ENCODE measurements at regions not wholly inside any gene's neighbourhood (a gene's known extent, or its start where the extent isn't known, plus 50 kb on each side); places are given as distances from the start of the nearest gene placed in this dataset.

DNA sequence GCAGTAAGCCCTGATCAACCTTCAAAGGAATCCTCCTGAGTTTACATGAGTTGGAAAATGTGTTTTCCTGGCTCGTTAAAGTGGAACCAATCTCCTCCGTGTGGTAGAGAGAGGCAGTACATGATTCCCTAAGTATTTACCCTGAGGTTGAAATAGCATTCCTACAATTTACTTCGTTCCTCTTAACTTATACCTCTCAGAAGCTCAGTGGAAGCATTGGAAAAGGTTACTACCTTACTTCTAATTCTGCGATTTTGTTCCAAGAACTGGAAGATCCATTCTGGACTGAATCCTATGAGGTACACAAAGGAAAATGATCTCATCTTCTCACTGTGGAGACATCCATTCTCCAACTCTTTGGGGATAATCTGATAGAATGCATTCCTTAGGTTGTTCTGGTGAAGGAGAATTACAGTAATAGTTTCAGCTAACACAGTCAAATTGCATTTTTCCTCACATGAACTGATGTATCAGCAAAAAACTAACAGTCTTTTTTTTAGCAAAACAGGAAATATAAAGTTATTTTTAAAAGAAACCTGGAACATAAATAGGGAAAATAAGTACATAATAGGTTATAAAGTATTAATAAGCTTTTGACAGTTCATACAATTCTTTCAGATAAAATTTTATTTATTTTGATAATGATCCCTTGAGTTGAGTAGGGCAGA lies 475.6 kb downstream of the PDZRN4 start:
- no peak overlapping the region for H3K4me3 ChIP-seq (ENCODE audit: low read length, poor library complexity, severe bottlenecking)
- H3K9ac ChIP-seq (ENCODE audit: low read depth, low read length, poor library complexity, severe bottlenecking) = no peak overlapping the region
- no peaks in the 10 kb centered on the region for H3K9me3 ChIP-seq (ENCODE audit: insufficient read depth, low read depth, low read length)
- H3F3A ChIP-seq (ENCODE audit: low read depth) = no peaks in the 10 kb centered on the region
- H3K4me2 ChIP-seq (ENCODE audit: low read depth, low read length, poor library complexity, severe bottlenecking) = no peak overlapping the region
- no peak overlapping the region for H2AFZ ChIP-seq (ENCODE audit: low read length)
- H3K36me3 ChIP-seq (ENCODE audit: insufficient read depth, low read length) = no peaks in the 10 kb centered on the region
- H3K4me1 ChIP-seq (ENCODE audit: insufficient read depth, low read length, poor library complexity, severe bottlenecking) = no peaks in the 10 kb centered on the region
- TF ChIP-seq, protein P1, sequence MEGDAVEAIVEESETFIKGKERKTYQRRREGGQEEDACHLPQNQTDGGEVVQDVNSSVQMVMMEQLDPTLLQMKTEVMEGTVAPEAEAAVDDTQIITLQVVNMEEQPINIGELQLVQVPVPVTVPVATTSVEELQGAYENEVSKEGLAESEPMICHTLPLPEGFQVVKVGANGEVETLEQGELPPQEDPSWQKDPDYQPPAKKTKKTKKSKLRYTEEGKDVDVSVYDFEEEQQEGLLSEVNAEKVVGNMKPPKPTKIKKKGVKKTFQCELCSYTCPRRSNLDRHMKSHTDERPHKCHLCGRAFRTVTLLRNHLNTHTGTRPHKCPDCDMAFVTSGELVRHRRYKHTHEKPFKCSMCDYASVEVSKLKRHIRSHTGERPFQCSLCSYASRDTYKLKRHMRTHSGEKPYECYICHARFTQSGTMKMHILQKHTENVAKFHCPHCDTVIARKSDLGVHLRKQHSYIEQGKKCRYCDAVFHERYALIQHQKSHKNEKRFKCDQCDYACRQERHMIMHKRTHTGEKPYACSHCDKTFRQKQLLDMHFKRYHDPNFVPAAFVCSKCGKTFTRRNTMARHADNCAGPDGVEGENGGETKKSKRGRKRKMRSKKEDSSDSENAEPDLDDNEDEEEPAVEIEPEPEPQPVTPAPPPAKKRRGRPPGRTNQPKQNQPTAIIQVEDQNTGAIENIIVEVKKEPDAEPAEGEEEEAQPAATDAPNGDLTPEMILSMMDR (conservative IDR thresholded peaks at IDR 0.05; ENCODE audit: low read length) = peak; percentile 62
- no peak for TF ChIP-seq EZH2phosphoT487 (IDR thresholded peaks at IDR 0.05; ENCODE audit: borderline replicate concordance)
- no peaks in the 10 kb centered on the region for H3K9me2 ChIP-seq (replicated peaks; ENCODE audit: low read depth, low read length)
- no peaks in the 10 kb centered on the region for H3K27me3 ChIP-seq (ENCODE audit: insufficient read depth, low read length, poor library complexity, severe bottlenecking)
- no peaks in the 10 kb centered on the region for H4K20me1 ChIP-seq (ENCODE audit: insufficient read depth, low read length, poor library complexity, severe bottlenecking)
- H3K79me2 ChIP-seq (ENCODE audit: insufficient read depth, low read length) = no peaks in the 10 kb centered on the region

- no peaks in the 10 kb centered on the region for H4K20me1 ChIP-seq (ENCODE audit: insufficient read depth, low read length, poor library complexity, severe bottlenecking)
- no peaks in the 10 kb centered on the region for H3K9me2 ChIP-seq (replicated peaks; ENCODE audit: low read depth, low read length)
- TF ChIP-seq EZH2phosphoT487 (IDR thresholded peaks at IDR 0.05; ENCODE audit: borderline replicate concordance) = no peak
- TF ChIP-seq, protein P1 (conservative IDR thresholded peaks at IDR 0.05; ENCODE audit: low read length) = no peak
- no peak overlapping the region for H3K9ac ChIP-seq (ENCODE audit: low read depth, low read length, poor library complexity, severe bottlenecking)
- no peaks in the 10 kb centered on the region for H3K9me3 ChIP-seq (ENCODE audit: insufficient read depth, low read depth, low read length)
- no peaks in the 10 kb centered on the region for H3F3A ChIP-seq (ENCODE audit: low read depth)
- no peak overlapping the region for H3K4me3 ChIP-seq (ENCODE audit: low read length, poor library complexity, severe bottlenecking)
- H3K4me1 ChIP-seq (ENCODE audit: insufficient read depth, low read length, poor library complexity, severe bottlenecking) = no peaks in the 10 kb centered on the region
- H3K79me2 ChIP-seq (ENCODE audit: insufficient read depth, low read length) = no peaks in the 10 kb centered on the region
- no peak overlapping the region for H2AFZ ChIP-seq (ENCODE audit: low read length)
- H3K36me3 ChIP-seq (ENCODE audit: insufficient read depth, low read length) = no peaks in the 10 kb centered on the region
- no peaks in the 10 kb centered on the region for H3K27me3 ChIP-seq (ENCODE audit: insufficient read depth, low read length, poor library complexity, severe bottlenecking)
- no peak overlapping the region for H3K4me2 ChIP-seq (ENCODE audit: low read depth, low read length, poor library complexity, severe bottlenecking)
Measured at GRCh38 chr12:41661141-41661765, 473.1 kb downstream of the PDZRN4 start.

- H3K9me3 ChIP-seq (ENCODE audit: insufficient read depth, low read depth, low read length) = no peaks in the 10 kb centered on the region
- no peak overlapping the region for H3K4me3 ChIP-seq (ENCODE audit: low read length, poor library complexity, severe bottlenecking)
- no peaks in the 10 kb centered on the region for H3K36me3 ChIP-seq (ENCODE audit: insufficient read depth, low read length)
- no peak overlapping the region for H3K9ac ChIP-seq (ENCODE audit: low read depth, low read length, poor library complexity, severe bottlenecking)
- no peak overlapping the region for H3K4me2 ChIP-seq (ENCODE audit: low read depth, low read length, poor library complexity, severe bottlenecking)
- H3K9me2 ChIP-seq (replicated peaks; ENCODE audit: low read depth, low read length) = no peaks in the 10 kb centered on the region
- no peaks in the 10 kb centered on the region for H3F3A ChIP-seq (ENCODE audit: low read depth)
- no peak for TF ChIP-seq EZH2phosphoT487 (IDR thresholded peaks at IDR 0.05; ENCODE audit: borderline replicate concordance)
- TF ChIP-seq, protein P1 (conservative IDR thresholded peaks at IDR 0.05; ENCODE audit: low read length) = no peak
- H2AFZ ChIP-seq (ENCODE audit: low read length) = no peak overlapping the region
- H3K79me2 ChIP-seq (ENCODE audit: insufficient read depth, low read length) = no peaks in the 10 kb centered on the region
- H4K20me1 ChIP-seq (ENCODE audit: insufficient read depth, low read length, poor library complexity, severe bottlenecking) = no peaks in the 10 kb centered on the region
- no peaks in the 10 kb centered on the region for H3K27me3 ChIP-seq (ENCODE audit: insufficient read depth, low read length, poor library complexity, severe bottlenecking)
- H3K4me1 ChIP-seq (ENCODE audit: insufficient read depth, low read length, poor library complexity, severe bottlenecking) = no peaks in the 10 kb centered on the region
Measured at GRCh38 chr12:41656454-41656853, 468.3 kb downstream of the PDZRN4 start.

Data from Loucy (cell line).